MM.1S (cell line): ENCODE measurements at regions not wholly inside any gene's neighbourhood (a gene's known extent, or its start where the extent isn't known, plus 50 kb on each side); places are given as distances from the start of the nearest gene placed in this dataset.

Experiments
- EZH2 ChIP-seq: fragments of 300-600 bp; sonication (generic); optimal IDR thresholded peaks from 2 replicates; pipeline ENCODE3; 2017; ENCODE audit warnings: low read depth, mild to moderate bottlenecking, antibody characterized with exemption, low read length, mixed read lengths
- TF ChIP-seq, protein P1 (sequence below): fragments of 300-600 bp; sonication (generic); IDR thresholded peaks from 2 replicates; pipeline ENCODE4 v1.5.1; 2016; ENCODE audit warnings: antibody characterized with exemption, low read length, mixed read lengths

DNA sequence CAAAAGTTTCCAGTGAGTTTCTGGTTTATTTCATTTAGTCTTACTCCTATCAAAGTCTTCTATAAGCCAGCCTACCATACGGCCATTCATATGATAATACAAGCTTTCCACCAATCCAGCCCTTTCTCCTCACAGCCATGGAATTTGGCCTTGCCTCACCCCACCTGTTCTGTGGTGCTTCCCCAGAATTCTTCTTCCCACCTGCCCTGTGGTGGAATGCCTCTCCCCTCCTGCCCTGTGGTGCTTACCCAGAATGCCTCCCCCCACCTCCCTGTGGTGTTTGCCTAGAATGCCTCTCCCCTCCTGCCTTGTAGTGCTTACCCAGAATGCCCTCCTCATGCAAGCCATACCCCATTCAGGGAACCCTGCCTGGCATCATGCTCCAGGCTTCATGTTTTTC lies 90.3 kb upstream of the APC start:
- TF ChIP-seq, protein P1, sequence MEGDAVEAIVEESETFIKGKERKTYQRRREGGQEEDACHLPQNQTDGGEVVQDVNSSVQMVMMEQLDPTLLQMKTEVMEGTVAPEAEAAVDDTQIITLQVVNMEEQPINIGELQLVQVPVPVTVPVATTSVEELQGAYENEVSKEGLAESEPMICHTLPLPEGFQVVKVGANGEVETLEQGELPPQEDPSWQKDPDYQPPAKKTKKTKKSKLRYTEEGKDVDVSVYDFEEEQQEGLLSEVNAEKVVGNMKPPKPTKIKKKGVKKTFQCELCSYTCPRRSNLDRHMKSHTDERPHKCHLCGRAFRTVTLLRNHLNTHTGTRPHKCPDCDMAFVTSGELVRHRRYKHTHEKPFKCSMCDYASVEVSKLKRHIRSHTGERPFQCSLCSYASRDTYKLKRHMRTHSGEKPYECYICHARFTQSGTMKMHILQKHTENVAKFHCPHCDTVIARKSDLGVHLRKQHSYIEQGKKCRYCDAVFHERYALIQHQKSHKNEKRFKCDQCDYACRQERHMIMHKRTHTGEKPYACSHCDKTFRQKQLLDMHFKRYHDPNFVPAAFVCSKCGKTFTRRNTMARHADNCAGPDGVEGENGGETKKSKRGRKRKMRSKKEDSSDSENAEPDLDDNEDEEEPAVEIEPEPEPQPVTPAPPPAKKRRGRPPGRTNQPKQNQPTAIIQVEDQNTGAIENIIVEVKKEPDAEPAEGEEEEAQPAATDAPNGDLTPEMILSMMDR = no peak
- no peak for TF ChIP-seq EZH2
